ENCODE measurements at regions not wholly inside any gene's neighbourhood (a gene's known extent, or its start where the extent isn't known, plus 50 kb on each side); places are given as distances from the start of the nearest gene placed in this dataset.

GRCh38 chr11:133720951-133721350, 124.4 kb downstream of the SPATA19 start:
- CTCF ChIA-PET: interaction anchor here (1.0 to 1.6 kb wide), 4 partner anchors 9 to 145 kb away, joined by 3 to 5 read pairs (median 4); no protein-coding TSS in a partner anchor
- H3K27me3 Mint-ChIP-seq (ENCODE audit: low read depth): peaks cover 14% of the 10 kb centered on the region
- H3K27ac Mint-ChIP-seq: no peak overlapping the region
- no peak overlapping the region for H3K4me3 Mint-ChIP-seq
- H3K4me1 Mint-ChIP-seq: no peaks in the 10 kb centered on the region
- POLR2A ChIA-PET: no interaction called here
- H3K9me3 Mint-ChIP-seq: peaks cover 4% of the 10 kb centered on the region
- no peaks in the 10 kb centered on the region for H3K36me3 Mint-ChIP-seq
- ATAC-seq (no peak), DNase-seq (ENCODE audit: low spot score) (no peak)
- TF ChIP-seq HMGA2 (CRISPR knock-in tag; IDR thresholded peaks at IDR 0.05): no peak
- no peak for TF ChIP-seq ZNF425 (CRISPR knock-in tag; conservative IDR thresholded peaks at IDR 0.05)
- TF ChIP-seq FOXJ3 (CRISPR knock-in tag; IDR thresholded peaks at IDR 0.05; ENCODE audit: borderline replicate concordance): no peak
- TF ChIP-seq EMX1 (CRISPR knock-in tag; IDR thresholded peaks at IDR 0.05): no peak
- TF ChIP-seq MXD4 (CRISPR knock-in tag; IDR thresholded peaks at IDR 0.05; ENCODE audit: borderline replicate concordance): no peak
- no peak for TF ChIP-seq GRHL2 (CRISPR knock-in tag; IDR thresholded peaks at IDR 0.05; ENCODE audit: insufficient replicate concordance, severe bottlenecking)
- no peak for TF ChIP-seq PRRX2 (CRISPR knock-in tag; IDR thresholded peaks at IDR 0.05)
- TF ChIP-seq ZNF423 (CRISPR knock-in tag; IDR thresholded peaks at IDR 0.05): no peak
- no peak for TF ChIP-seq IRF1 (CRISPR knock-in tag; IDR thresholded peaks at IDR 0.05)
- TF ChIP-seq CREM (CRISPR knock-in tag; IDR thresholded peaks at IDR 0.05): no peak
- TF ChIP-seq FOXP4 (CRISPR knock-in tag; IDR thresholded peaks at IDR 0.05): no peak
- TF ChIP-seq SOX15 (CRISPR knock-in tag; IDR thresholded peaks at IDR 0.05): no peak
- no peak for TF ChIP-seq CDX4 (CRISPR knock-in tag; IDR thresholded peaks at IDR 0.05; ENCODE audit: borderline replicate concordance)
- no peak for TF ChIP-seq AFF4 (CRISPR knock-in tag; IDR thresholded peaks at IDR 0.05; ENCODE audit: borderline replicate concordance)
- TF ChIP-seq HMGXB4 (CRISPR knock-in tag; IDR thresholded peaks at IDR 0.05): no peak
- TF ChIP-seq NFYB (CRISPR knock-in tag; conservative IDR thresholded peaks at IDR 0.05; ENCODE audit: low read depth): no peak
- TF ChIP-seq TP53 (CRISPR knock-in tag; IDR thresholded peaks at IDR 0.05): no peak
